MM.1S (cell line): ENCODE measurements at regions not wholly inside any gene's neighbourhood (a gene's known extent, or its start where the extent isn't known, plus 50 kb on each side); places are given as distances from the start of the nearest gene placed in this dataset.

Source experiments
- CTCF ChIP-seq: fragments of 300-600 bp; sonication (generic); IDR thresholded peaks from 2 replicates; pipeline ENCODE4 v1.5.1; 2016; ENCODE audit warnings: antibody characterized with exemption, low read length, mixed read lengths
- EZH2 ChIP-seq: fragments of 300-600 bp; sonication (generic); optimal IDR thresholded peaks from 2 replicates; pipeline ENCODE3; 2017; ENCODE audit warnings: low read depth, mild to moderate bottlenecking, antibody characterized with exemption, low read length, mixed read lengths

GRCh38 chr5:67287510-67288268 is 91.1 kb upstream of the CD180 start:
- TF ChIP-seq CTCF (no peak), EZH2 (no peak)
